HG03457 (cell line): ENCODE measurements at regions not wholly inside any gene's neighbourhood (a gene's known extent, or its start where the extent isn't known, plus 50 kb on each side); places are given as distances from the start of the nearest gene placed in this dataset.
"Not testable (repeated sequence)": the region's sequence is repeated elsewhere in the genome, so short reads cannot be mapped to it uniquely, and the experiment has no call there.

Experiments used
- ATAC-seq: cut with Tn5 transposase; IDR thresholded peaks from one replicate; pipeline ENCODE4 v1.9.1; 2021; ENCODE audit warnings: moderate number of reproducible peaks; ENCODE audit not compliant: unreplicated experiment

GRCh38 chr12:86647800-86648199 is 391.6 kb upstream of the MGAT4C start:
- no peak for ATAC-seq

DNA sequence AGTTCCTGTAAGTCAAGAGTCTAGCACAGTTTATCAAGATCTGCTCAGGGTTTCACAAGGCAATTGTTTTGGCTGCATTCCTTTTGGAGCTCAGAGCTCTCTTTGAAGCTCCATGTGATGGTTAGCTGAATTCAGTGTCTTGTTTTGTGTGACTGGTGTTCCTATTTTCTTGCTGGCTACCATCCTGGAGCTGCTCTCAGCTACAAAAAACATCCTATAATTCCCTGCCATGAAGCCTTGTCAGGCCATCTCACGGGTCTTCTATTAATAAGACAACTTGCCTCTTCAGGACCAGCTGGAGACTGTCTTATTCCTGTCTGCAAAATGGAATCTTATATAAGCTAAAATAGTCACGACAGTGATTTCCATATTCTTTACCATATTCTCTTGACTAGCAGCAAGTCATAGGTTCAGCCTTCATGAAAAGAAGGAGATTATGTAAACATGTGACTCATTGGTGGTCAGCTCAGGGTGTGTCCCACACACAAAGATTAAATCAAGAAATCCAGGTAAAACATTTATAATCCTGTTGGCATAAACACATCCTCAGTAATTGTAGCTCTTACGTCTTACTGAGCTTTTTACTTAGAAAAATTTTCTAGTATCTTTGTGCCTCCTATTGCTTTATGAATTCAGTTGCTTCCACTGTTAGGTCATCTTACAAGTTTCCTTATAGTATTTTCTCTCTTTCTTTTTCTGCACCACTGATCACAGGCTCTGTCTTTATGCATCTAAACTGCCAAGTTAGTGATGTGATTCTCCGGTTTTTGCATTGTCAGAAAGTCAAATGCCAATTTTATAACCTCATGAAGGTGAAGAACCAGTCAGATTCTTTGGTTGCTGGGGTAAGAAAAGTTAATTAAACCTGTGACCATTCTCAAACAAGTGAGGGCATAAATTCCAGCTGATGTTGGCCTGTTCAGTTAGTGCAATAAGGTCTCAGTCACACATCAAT is 378.5 kb upstream of the MGAT4C start:
- ATAC-seq: no peak

- ATAC-seq: no peak
Observed at GRCh38 chr12:86627001-86627400, 370.8 kb upstream of the MGAT4C start.

GRCh38 chr12:86623267-86623666 is 367.1 kb upstream of the MGAT4C start:
- ATAC-seq: no peak

GRCh38 chr12:86621957-86622356 is 365.8 kb upstream of the MGAT4C start:
- no peak for ATAC-seq

GRCh38 chr12:86613311-86613710 is 357.1 kb upstream of the MGAT4C start:
- ATAC-seq: no peak

GRCh38 chr12:86608638-86609037 is 352.4 kb upstream of the MGAT4C start:
- ATAC-seq: no peak

DNA sequence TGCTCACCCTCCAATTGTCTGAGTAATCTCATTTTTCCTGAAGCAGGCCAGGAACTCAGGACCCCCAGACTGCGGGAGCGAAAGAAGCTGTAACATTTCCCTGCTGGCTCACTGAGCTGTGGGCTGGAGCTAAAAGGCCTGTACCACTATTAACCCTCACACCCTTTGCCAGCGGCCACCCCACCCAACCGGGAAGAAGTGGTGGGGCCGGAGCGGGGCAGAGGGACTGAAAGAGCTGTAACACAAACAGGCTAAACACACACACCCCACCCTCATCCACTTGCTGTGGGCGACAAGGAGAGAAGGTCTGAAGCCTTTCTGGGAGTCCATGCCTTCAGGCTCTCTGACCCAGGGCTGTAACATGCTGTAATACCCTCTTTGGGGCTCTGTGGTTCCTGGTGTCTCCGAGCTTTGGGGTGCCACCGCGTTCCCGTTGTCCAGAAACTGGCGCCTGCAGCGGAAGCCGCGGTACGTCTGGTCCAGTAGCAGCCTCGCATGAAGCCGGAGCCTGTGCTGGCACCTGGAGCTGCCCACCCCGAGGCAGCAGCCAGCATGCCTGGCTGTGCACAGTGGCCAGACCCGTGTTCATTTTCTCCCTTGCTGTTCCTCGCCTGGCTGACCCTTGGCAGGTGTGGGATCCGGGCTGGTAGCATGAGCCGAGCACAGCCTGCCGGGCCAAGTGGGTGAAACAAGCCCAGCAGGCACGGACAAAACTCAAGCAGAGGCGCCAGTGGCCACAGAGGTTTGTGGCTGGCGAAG is 345.5 kb upstream of the MGAT4C start:
- no peak for ATAC-seq

GRCh38 chr12:86600664-86601231 is 344.6 kb upstream of the MGAT4C start:
- ATAC-seq: no peak

DNA sequence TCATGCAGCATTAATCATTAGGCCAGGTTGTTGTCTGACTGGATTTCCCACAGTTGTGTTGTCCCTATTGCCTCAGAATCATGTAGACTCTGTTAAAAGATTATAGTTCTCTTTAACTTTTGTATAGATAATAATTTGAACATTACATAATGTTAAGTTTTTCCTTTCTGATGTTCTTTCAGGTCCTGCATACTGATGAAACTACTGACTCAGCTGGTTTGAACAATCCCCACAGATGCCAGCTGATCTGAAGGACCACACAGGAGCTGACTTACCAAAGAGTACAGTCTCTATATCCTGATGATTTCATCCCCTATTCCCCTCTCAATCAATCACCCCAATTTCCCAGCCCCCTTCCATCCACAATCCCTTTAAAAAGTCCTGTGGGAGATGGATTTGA is 341.2 kb upstream of the MGAT4C start:
- no peak for ATAC-seq

DNA sequence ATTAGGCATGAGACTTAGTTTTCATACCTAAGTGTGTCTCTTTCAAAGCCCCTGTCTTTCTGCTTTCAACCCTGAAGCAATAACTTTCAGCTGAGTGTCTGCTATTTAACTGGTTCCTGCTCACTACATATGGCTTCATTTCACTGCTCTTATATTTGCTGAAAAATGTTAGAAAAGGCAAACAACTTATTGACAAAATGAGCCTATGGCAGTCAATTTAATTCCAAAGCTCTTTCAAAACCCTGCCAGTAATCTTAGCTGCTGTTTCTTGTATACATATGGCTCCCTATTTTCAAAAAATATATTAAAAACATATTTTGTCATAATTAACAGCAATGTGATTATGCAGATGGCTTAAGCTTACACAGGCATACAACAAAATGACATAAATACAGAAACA is 334.1 kb upstream of the MGAT4C start:
- ATAC-seq: no peak

- ATAC-seq: no peak
Observed at GRCh38 chr12:86574143-86574542, 318.0 kb upstream of the MGAT4C start.

- no peak for ATAC-seq
Observed at GRCh38 chr12:86572455-86572854, 316.3 kb upstream of the MGAT4C start.

DNA sequence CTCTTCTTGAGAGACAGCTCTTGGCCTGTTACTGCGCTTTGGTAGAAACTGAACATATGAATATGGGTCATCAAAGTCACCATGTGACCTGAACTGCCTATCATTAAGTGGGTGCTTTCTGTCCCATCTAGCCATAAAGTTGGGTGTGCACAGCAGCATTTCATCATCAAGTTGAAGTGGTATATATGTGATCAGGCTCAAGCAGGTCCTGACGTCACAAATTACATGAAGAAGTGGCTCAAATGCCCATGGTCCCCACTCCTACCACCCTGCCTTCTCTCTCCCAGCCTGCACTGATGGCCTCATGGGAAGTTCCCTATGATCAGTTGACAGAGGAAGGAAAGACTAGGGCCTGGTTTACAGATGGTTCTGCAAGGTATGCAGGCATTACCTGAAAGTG is 308.8 kb upstream of the MGAT4C start:
- no peak for ATAC-seq

- ATAC-seq: not testable (repeated sequence)
Observed at GRCh38 chr12:86555491-86555890, 299.3 kb upstream of the MGAT4C start.

DNA sequence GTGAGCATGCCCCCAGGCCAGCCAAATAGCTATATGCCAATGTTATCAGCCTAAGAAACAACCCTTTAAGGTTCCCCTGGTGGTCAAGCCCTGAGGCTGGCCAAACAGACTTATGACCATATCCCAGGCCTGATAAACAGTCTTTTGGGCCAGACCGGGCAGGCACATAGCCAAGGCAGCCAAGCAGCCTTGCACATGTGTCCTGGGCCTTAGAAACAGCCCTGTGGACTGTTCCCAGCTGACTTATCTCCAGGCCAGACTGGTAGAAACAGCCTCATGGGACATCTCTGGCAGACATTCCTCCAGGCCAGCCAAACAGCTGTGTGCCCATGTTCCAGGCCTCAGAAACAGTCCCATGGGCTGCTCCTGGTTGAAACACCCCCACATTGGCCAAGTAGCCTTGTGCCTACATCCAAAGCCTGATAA is 295.0 kb upstream of the MGAT4C start:
- ATAC-seq: no peak

GRCh38 chr12:86550218-86551145 is 294.3 kb upstream of the MGAT4C start:
- no peak for ATAC-seq

DNA sequence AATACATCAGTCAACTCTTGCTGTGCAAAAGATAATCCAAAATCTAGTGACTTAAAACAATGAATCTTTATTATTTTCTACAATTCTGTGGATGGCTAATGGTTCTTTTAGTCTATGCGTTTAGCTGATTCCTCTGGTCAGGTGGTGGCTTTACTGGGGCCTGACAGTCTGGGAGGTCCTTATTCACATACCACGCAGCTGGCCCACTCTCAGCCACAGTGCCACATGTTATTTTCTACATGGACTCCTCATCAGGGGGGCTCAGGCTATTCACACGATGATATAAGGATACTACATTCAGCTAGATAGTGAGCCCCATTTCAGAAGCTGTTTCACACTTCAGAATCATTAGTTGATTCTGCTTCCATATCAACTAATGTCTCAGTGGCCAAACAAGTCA is 287.5 kb upstream of the MGAT4C start:
- no peak for ATAC-seq

DNA sequence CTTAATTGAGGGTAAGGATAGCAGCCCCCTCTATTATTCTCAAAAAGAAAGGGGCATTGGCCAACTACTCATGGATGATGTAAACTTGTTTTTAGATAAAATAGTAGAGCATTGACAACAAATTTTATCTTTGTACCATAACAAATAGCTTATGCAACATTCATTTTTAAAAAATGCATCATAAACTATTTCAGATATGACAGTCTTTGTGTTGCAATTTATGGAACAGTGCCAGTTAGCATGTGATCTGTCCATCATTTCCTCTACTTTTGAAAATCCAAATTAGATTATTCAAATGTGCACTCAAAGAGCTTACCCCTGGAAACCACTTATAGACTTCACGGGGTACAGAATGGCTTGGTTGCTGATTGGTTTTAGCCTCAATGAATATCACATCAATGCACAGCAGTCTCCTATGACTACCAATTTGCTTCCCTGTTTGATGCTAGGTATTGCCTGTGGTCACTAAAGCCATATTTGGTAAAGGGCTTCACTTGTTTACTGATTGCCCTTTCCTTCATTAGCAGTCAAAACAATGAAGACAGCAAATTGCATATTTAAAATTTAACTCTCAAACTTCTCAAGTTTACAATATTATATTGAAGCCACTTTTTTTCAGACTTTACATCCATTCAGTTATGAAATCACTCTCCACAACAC is 274.9 kb upstream of the MGAT4C start:
- no peak for ATAC-seq

DNA sequence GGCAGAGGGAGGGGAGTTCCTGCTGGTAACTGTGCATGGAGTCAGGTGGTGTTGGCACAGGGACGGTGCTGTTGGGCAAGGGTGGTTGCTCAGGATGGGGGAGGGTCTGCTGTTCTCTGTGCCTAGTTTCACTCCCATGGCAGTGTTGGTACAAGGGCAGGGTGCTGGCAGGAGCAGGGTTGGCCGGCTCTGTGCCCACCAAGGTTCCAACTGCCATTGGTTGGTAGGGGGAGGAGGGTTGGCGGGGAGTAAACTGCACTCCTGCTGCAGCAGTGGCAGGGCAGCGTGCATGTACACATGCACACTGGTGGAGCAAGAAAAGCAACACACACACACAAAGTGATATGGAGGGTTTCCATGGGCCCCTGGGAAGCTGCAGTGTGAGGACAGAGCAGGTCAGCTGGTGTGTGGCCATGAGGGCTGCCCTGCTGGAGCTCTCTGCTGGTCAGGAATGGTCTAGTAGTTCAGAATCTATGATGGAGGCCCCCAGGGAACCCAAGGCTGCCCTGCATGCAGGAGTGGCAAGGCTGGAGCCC is 269.9 kb upstream of the MGAT4C start:
- ATAC-seq: no peak
